ENCODE measurements at regions not wholly inside any gene's neighbourhood (a gene's known extent, or its start where the extent isn't known, plus 50 kb on each side); places are given as distances from the start of the nearest gene placed in this dataset.

DNA sequence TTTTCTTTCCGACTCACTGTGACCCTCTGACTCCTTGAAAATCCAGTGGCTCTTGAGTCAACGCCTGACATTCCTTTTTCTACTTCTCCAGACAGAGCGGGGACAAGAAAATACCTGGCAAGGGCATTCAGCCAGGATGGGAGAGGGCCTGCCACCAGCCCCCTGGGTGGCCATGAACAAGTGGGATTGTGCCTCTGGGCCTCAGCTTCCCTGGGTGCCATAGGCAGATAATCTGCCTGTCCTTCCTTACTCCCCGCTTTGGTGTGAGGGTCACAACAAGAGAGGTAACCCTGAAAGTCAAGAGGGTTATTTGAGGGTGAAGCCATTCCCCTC, 613.9 kb upstream of the CADM1 start:
- Mint-ChIP-seq H3K4me3 (no peak overlapping the region), H3K36me3 (ENCODE audit: low read depth) (no peaks in the 10 kb centered on the region), H3K9me3 (peaks cover 8% of the 10 kb centered on the region), H3K4me1 (ENCODE audit: low read depth) (no peaks in the 10 kb centered on the region), H3K27me3 (peaks cover 4% of the 10 kb centered on the region), H3K27ac (no peak overlapping the region)

DNA sequence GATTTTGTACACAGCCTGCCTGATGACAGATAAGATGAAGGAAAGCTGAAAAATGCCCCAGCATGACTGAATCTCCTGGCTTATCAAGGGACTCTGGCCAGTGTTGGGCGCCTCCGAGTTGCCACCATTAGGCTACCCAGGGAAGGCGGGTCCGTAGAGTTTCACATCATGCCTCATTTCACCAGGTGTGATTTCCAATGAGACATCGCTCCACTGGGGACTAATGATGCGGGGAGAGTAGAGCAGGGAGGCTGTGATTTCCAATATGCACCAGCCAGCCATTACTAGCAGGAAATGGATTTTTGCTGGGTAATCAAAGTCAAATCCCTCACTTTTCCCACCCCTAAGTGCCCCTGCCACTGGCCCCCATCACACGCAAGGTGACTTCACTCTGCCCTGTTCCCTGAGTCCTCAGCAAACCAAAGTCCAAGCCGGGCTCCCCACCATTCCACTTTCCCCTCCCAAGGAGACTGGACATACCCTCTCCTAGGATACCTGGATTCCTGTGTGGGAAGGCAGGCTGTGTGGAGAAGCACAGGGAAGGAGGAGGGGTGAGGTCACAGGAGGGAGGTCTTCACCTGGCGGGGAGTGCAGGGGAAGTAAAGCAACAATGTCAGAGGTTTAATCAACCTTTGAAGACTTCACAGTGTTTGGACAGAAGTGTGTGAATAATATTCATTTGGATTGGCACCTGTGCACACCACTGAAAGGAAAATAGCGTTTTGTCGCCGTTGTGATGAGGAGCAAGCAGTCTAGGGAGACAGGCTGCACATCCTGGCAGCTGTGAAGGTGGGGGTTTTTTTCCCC, 613.3 kb upstream of the CADM1 start:
- peaks cover 4% of the 10 kb centered on the region for H3K27me3 Mint-ChIP-seq
- peaks cover 8% of the 10 kb centered on the region for H3K9me3 Mint-ChIP-seq
- no peak overlapping the region for H3K4me3 Mint-ChIP-seq
- H3K36me3 Mint-ChIP-seq (ENCODE audit: low read depth) = no peaks in the 10 kb centered on the region
- H3K27ac Mint-ChIP-seq = no peak overlapping the region
- H3K4me1 Mint-ChIP-seq (ENCODE audit: low read depth) = no peaks in the 10 kb centered on the region

DNA sequence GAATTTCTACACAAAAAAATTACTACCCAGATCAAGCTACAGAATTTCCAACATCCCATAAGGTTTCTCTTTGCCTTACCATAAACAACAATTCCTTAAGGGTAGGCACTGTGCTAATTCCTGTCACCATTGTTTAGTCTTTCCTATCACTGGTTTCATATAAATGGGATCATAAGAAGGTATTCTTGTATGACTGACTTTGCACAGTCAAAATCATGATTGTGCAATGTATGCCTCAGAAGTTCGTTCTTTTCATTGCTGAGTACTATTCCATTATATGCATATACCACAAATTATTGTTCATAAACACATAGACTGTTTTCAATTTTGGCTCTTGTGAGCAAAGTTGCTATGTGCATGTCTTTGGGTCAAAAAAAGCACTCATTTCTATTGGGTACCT, 611.6 kb upstream of the CADM1 start:
- Mint-ChIP-seq H3K27me3 (peaks cover 4% of the 10 kb centered on the region), H3K9me3 (peaks cover 12% of the 10 kb centered on the region), H3K27ac (no peak overlapping the region), H3K36me3 (ENCODE audit: low read depth) (no peaks in the 10 kb centered on the region), H3K4me3 (no peak overlapping the region), H3K4me1 (ENCODE audit: low read depth) (no peaks in the 10 kb centered on the region)

DNA sequence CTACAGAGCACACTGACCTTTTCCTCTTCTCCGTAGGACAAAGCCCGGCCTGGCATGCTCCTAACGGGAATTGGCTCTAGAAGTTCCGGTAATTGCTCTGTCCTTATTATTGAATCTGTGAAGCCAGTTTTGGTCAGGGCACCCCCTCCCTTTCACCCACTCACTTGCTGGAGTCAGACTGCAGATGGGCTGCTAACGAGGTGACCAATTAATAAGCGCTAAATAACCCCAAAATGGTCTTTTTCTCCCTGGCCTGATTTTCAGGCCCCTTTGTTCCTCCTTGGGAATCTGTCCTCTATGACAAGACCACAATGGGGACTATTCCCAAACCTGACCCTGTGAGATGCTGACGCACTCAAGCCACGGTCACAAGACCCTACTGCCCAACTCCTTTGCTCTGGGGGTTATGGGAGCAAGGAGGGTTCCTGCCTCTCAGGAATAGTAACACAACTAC, 610.0 kb upstream of the CADM1 start:
- no peaks in the 10 kb centered on the region for H3K4me1 Mint-ChIP-seq (ENCODE audit: low read depth)
- no peak overlapping the region for H3K4me3 Mint-ChIP-seq
- peaks cover 4% of the 10 kb centered on the region for H3K27me3 Mint-ChIP-seq
- peaks cover 12% of the 10 kb centered on the region for H3K9me3 Mint-ChIP-seq
- no peak overlapping the region for H3K27ac Mint-ChIP-seq
- no peaks in the 10 kb centered on the region for H3K36me3 Mint-ChIP-seq (ENCODE audit: low read depth)

DNA sequence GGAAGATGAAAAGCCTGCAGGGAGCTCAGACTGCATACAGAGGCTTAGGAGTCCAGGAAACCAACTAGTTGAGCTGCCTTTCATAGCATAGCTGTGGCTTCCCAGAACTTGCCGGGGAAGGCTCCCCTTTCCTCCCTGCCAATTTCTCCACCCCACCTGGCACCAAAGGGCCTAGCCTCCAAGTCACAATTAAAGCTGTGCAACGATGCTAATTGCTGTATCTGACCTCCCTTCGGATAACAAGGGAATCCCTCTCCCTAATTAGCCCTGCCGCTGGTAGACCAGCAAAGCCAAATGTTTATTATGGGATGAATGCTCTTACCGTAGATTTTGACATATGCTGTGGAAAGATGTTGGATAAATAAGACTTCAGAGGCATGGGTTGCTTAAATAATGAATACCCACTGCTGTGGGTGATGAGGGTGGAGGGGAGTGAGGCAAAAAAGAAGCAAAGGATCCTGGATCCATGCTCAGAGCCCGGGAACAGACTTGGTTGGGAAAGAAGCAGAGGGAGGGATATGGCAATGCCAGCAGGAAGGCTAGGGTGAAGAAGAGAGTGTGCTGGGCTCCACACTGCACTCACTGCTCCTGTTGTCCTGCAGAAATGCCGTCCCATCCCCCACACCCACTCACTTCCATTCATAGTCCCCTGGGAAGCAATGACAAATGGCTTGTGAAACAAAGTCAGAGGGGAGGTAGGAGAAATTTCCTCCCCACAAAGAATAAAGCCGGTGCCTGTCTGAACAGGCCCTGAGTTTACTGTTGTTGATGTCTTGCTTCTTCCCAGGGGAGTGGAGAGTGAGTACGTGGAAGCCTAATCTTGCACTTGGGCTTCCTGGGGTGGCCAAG, 608.1 kb upstream of the CADM1 start:
- H3K4me1 Mint-ChIP-seq (ENCODE audit: low read depth) = no peaks in the 10 kb centered on the region
- H3K9me3 Mint-ChIP-seq = peaks cover 8% of the 10 kb centered on the region
- no peaks in the 10 kb centered on the region for H3K27me3 Mint-ChIP-seq
- H3K36me3 Mint-ChIP-seq (ENCODE audit: low read depth) = no peaks in the 10 kb centered on the region
- H3K4me3 Mint-ChIP-seq = no peak overlapping the region
- no peak overlapping the region for H3K27ac Mint-ChIP-seq

DNA sequence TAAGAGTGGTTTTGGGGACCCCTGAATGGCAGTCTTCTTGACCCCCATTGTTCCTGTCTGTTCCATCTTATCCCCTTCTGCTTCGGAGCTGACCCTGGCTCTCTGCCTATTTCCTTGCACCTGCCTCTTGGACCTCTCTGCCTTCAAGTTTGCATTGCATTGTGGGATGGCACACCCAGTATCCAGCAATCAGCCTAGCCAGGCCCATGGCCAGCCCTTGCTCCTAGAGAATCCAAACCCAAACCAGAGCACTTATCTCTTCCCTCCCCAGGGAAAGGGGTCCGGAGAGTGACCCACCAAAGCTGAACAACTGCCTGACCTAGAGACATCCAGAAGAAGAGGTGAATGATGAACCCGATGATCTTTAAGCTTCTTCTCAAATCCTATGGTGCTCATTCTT, 607.3 kb upstream of the CADM1 start:
- Mint-ChIP-seq H3K9me3 (peaks cover 8% of the 10 kb centered on the region), H3K27ac (no peak overlapping the region), H3K36me3 (ENCODE audit: low read depth) (no peaks in the 10 kb centered on the region), H3K27me3 (no peaks in the 10 kb centered on the region), H3K4me3 (no peak overlapping the region), H3K4me1 (ENCODE audit: low read depth) (no peaks in the 10 kb centered on the region)

DNA sequence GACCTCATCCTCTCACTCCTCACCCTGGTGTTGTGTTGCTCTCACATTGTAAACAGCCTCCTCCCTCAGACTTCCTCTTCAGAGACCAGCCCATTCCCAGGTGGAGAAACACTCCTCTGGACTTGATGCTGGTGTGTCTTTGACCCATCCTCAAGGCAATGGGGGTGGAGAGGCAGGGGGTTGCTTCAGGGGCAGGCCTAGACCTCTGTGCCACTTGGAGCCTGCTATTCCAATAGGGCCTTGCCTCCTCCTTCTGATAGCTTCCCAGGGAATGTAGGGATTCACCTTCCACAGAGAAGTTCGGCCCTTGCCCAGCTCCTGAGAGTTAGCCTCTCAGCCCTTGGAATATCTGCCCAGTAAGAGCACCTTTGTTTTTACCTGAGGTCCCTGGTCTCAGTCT, 606.6 kb upstream of the CADM1 start:
- Mint-ChIP-seq H3K4me1 (ENCODE audit: low read depth) (no peaks in the 10 kb centered on the region), H3K9me3 (peaks cover 10% of the 10 kb centered on the region), H3K27me3 (no peaks in the 10 kb centered on the region), H3K36me3 (ENCODE audit: low read depth) (no peaks in the 10 kb centered on the region), H3K27ac (no peak overlapping the region), H3K4me3 (no peak overlapping the region)

DNA sequence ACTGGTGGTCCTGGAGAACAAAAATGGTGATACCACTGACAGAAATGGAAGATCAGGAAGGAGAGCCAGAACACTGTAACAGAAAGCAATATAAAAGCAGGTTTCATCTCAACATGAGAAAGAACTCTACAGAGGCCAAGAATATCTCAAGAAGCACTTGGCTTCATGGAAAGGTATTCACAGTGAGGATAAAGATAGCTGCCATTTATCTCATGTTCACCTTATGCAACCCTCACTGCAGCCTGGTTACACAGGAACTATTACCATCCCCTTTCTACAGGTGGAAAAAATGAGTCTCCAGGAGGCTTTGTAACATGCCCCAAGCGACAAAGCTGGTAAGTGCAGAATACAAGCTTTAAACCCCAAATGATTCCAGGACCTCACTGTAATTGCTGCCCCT, 606.1 kb upstream of the CADM1 start:
- H3K27ac Mint-ChIP-seq = no peak overlapping the region
- no peaks in the 10 kb centered on the region for H3K27me3 Mint-ChIP-seq
- no peak overlapping the region for H3K4me3 Mint-ChIP-seq
- H3K36me3 Mint-ChIP-seq (ENCODE audit: low read depth) = no peaks in the 10 kb centered on the region
- H3K9me3 Mint-ChIP-seq = peaks cover 12% of the 10 kb centered on the region
- H3K4me1 Mint-ChIP-seq (ENCODE audit: low read depth) = no peaks in the 10 kb centered on the region

DNA sequence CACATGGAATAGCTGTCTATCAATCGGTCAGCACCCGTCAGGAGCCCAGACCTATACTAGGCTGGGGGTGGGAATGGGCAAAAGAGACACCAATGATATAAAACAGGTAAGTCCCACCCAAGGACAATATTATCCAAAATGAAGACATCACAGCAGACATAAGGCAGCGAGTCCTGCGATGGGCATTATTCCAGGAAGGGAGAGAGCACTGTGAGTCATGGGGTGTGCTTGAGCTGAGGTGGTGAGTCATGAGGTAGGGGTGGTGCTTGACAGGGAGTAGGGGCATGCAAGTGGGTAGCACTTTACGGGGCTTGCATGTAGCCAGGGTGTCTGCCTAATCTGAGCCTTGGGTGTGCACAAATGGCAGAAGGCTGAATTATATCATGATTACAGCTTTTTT, 605.0 kb upstream of the CADM1 start:
- Mint-ChIP-seq H3K4me3 (no peak overlapping the region), H3K4me1 (ENCODE audit: low read depth) (no peaks in the 10 kb centered on the region), H3K27ac (no peak overlapping the region), H3K9me3 (peaks cover 11% of the 10 kb centered on the region), H3K27me3 (no peaks in the 10 kb centered on the region), H3K36me3 (ENCODE audit: low read depth) (no peaks in the 10 kb centered on the region)

DNA sequence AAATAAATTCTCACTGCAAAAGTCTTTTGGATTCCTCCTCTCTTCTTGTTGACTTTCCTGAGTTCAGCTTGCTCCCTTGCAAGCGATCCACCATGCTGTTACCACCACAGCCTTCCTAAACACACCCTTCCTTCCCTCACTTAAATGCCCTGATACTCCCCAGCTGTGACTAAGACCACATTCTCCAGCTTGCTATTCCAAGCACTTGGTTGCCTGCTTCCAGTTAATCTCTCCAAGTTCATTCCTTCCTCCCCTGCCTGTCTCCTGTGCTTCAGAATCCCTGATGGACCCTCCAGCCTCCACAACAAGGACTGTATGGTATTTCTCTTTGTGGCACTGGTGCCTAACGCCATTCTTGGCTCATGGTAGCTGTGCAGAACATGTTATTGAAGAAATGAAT, 603.9 kb upstream of the CADM1 start:
- Mint-ChIP-seq H3K27me3 (no peaks in the 10 kb centered on the region), H3K4me1 (ENCODE audit: low read depth) (no peaks in the 10 kb centered on the region), H3K27ac (no peak overlapping the region), H3K4me3 (no peak overlapping the region), H3K36me3 (ENCODE audit: low read depth) (no peaks in the 10 kb centered on the region), H3K9me3 (peaks cover 8% of the 10 kb centered on the region)

DNA sequence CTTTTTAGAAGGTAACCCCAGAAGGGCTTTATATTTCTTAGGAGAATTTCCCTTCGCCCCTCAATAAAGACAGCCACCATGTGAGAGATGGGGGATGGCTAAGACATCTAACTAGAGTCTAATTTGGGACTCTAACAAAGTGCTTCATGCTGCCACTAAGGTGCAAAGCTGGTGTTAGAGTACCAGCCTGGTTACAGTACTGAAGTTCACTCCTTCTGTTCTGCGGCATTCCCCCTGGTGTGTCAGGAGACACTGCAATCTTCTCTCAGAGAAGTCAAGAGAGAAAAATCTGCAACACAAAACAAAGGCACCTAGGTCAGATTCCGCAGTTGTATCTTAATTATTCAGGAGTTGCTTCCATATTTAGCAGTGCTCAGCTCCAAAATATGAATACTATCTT, 603.0 kb upstream of the CADM1 start:
- H3K9me3 Mint-ChIP-seq = peaks cover 8% of the 10 kb centered on the region
- H3K36me3 Mint-ChIP-seq (ENCODE audit: low read depth) = no peaks in the 10 kb centered on the region
- no peaks in the 10 kb centered on the region for H3K4me1 Mint-ChIP-seq (ENCODE audit: low read depth)
- no peaks in the 10 kb centered on the region for H3K27me3 Mint-ChIP-seq
- no peak overlapping the region for H3K27ac Mint-ChIP-seq
- no peak overlapping the region for H3K4me3 Mint-ChIP-seq

DNA sequence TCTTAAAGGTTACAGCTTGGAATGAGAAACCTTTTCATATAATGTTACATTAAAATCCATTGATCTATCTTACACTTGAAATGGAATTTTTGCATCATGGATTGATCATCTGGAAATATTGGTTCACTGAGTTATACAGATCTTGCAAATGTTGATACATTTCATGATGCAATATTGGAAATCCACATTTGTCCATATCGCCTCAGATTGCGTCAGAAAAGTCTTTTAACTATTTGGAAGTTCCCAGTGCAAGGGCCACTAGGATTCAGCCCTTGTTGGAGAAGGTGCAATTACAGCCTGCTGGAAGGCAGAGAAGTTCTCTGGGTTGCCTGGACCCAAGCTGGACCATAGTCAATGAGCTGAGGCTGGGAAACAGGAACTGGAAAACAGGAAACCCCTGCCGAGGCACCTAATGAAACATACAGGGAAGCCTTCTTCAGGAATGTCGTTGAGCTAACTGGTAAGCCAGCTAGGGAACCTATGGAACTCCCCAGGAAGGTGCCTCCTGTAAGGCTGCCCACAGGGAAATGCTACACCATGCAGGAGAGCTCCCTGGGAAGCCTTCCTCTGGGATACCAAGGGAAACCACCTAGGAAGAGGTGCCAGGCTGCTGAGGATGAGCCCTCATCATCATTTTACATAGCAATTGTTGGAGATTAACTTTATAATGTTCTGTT, 600.4 kb upstream of the CADM1 start:
- no peak overlapping the region for H3K27ac Mint-ChIP-seq
- H3K4me1 Mint-ChIP-seq (ENCODE audit: low read depth) = no peaks in the 10 kb centered on the region
- H3K36me3 Mint-ChIP-seq (ENCODE audit: low read depth) = no peaks in the 10 kb centered on the region
- no peaks in the 10 kb centered on the region for H3K27me3 Mint-ChIP-seq
- no peak overlapping the region for H3K4me3 Mint-ChIP-seq
- peaks cover 4% of the 10 kb centered on the region for H3K9me3 Mint-ChIP-seq

DNA sequence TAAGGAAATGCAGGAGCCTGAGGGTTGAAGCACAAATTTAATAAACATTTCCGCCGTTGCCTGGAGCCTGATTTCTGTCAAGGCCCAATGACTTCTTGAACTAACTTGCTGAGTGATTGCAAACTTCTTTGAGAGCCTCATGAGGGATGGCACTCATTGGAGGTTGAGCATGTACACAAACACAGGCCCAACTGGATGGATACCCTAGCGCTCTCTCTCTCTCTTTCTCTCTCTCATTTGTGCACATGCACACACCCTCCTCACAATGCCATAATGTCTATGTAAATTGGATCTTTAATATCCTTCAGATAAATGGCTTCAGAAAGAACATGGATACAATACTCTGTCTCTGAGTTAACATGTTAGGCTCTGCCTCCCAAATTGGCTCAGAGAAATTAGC, 597.7 kb upstream of the CADM1 start:
- Mint-ChIP-seq H3K27ac (no peak overlapping the region), H3K4me1 (ENCODE audit: low read depth) (no peaks in the 10 kb centered on the region), H3K4me3 (no peak overlapping the region), H3K9me3 (peaks cover 4% of the 10 kb centered on the region), H3K27me3 (no peaks in the 10 kb centered on the region), H3K36me3 (ENCODE audit: low read depth) (no peaks in the 10 kb centered on the region)

DNA sequence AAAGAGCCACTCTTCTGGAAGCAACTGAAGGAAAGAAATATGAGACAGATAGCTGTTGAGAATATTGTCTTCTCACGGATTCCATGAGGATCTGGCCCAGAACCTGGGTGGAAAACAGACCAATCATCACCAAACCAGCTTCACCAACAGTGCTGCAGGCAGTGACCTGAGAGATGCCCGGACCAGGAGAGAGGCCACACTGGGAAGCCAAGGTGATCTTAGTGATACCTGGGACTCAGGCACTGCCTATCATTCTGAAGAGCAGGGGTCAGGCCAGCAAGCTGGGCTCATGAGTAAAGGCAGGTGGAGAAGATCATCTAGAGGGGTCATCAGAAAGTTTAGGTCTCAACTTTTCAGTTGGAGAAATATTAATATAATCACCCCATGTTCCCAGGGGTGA, 595.8 kb upstream of the CADM1 start:
- Mint-ChIP-seq H3K4me1 (ENCODE audit: low read depth) (no peaks in the 10 kb centered on the region), H3K4me3 (no peak overlapping the region), H3K27me3 (no peaks in the 10 kb centered on the region), H3K27ac (no peak overlapping the region), H3K9me3 (no peaks in the 10 kb centered on the region), H3K36me3 (ENCODE audit: low read depth) (no peaks in the 10 kb centered on the region)

DNA sequence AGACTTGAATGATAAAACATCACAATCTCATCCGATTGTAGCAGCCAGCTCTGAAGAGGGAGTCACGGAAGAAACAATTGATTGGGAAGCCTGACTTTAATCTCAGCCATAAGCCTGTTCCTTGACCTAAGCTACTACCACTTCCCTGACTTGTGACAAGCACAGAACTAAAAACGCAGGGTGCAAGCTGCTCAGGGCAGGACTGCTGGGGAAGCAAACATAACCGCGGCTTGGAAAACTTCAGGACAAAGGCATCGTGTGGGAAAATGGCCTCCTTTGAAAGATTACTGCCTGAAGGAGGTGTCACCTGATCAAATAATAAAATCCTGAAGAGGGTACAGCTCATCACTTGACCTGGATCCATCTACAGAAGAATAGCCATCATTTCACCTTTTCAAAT, 595.3 kb upstream of the CADM1 start:
- H3K27me3 Mint-ChIP-seq = no peaks in the 10 kb centered on the region

More for the DNA sequence above, 595.3 kb upstream of the CADM1 start:
- H3K9me3 Mint-ChIP-seq = no peaks in the 10 kb centered on the region
- H3K27ac Mint-ChIP-seq = no peak overlapping the region
- no peaks in the 10 kb centered on the region for H3K4me1 Mint-ChIP-seq (ENCODE audit: low read depth)
- no peak overlapping the region for H3K4me3 Mint-ChIP-seq
- no peaks in the 10 kb centered on the region for H3K36me3 Mint-ChIP-seq (ENCODE audit: low read depth)

Data from stimulated activated naive CD8-positive, alpha-beta T cell treated with anti-CD3 and anti-CD28 coated beads, Interleukin-15, Interleukin-2, amounts not matched to agents 100 ng/mL and 50 ng/mL, for 24 hours (primary cell).